Smooth muscle cell (in vitro differentiated cells): ENCODE measurements at regions not wholly inside any gene's neighbourhood (a gene's known extent, or its start where the extent isn't known, plus 50 kb on each side); places are given as distances from the start of the nearest gene placed in this dataset.

ENCODE experiments used
- DNase-seq: peaks from one replicate; lab custom pipeline; 2025; ENCODE audit not compliant: unreplicated experiment; lab: John Stamatoyannopoulos, UW
- H2AFZ ChIP-seq: fragments of 200-600 bp; sonication (generic); 2 replicates; pipeline ENCODE4 v1.6.0; 2016; ENCODE audit warnings: antibody characterized with exemption, low read depth, mild to moderate bottlenecking
- H3F3A ChIP-seq: fragments of 200-600 bp; sonication (generic); 2 replicates; pipeline ENCODE4 v1.6.0; 2017; ENCODE audit warnings: antibody characterized with exemption, low read depth
- H3K27ac ChIP-seq: fragments of 200-600 bp; sonication (generic); 2 replicates; pipeline ENCODE4 v1.5.1; 2016; ENCODE audit warnings: low read depth, mild to moderate bottlenecking
- H3K27me3 ChIP-seq: fragments of 200-600 bp; sonication (generic); 2 replicates; pipeline ENCODE4 v1.6.1; 2016; ENCODE audit warnings: low read depth, mild to moderate bottlenecking
- H3K36me3 ChIP-seq: fragments of 200-600 bp; sonication (generic); 2 replicates; pipeline ENCODE4 v1.5.1; 2016; ENCODE audit warnings: low read depth
- H3K4me1 ChIP-seq: fragments of 200-600 bp; sonication (generic); 2 replicates; pipeline ENCODE4 v1.5.1; 2016; ENCODE audit warnings: low read depth
- H3K4me2 ChIP-seq: fragments of 200-600 bp; sonication (generic); 2 replicates; pipeline ENCODE4 v1.6.0; 2016; ENCODE audit warnings: mild to moderate bottlenecking
- H3K4me3 ChIP-seq: fragments of 200-600 bp; sonication (generic); 2 replicates; pipeline ENCODE4 v1.5.1; 2016; ENCODE audit warnings: mild to moderate bottlenecking
- H3K79me2 ChIP-seq: fragments of 200-600 bp; sonication (generic); 2 replicates; pipeline ENCODE4 v1.6.0; 2016; ENCODE audit warnings: low read depth, mild to moderate bottlenecking
- H3K9ac ChIP-seq: fragments of 200-600 bp; sonication (generic); 2 replicates; pipeline ENCODE4 v1.6.0; 2016; ENCODE audit warnings: low read depth
- H3K9me3 ChIP-seq: fragments of 200-600 bp; sonication (generic); replicated peaks from 2 replicates; pipeline ENCODE4 v1.5.1; 2016; ENCODE audit warnings: low read depth
- H4K20me1 ChIP-seq: fragments of 200-600 bp; sonication (generic); 2 replicates; pipeline ENCODE4 v1.6.0; 2016; ENCODE audit warnings: low read depth
- CTCF ChIP-seq: fragments of 200-600 bp; sonication (generic); IDR thresholded peaks from 2 replicates; pipeline ENCODE4 v1.5.1; 2017; ENCODE audit warnings: borderline replicate concordance, mild to moderate bottlenecking, antibody characterized with exemption; ENCODE audit not compliant: insufficient read depth, poor library complexity, severe bottlenecking
- WGBS: methylation state at CpG from one replicate; pipeline ENCODE4 v1.1.7; 2016; ENCODE audit warnings: low lambda C conversion rate; 5-methylcytosine and 5-hydroxymethylcytosine counted together

DNA sequence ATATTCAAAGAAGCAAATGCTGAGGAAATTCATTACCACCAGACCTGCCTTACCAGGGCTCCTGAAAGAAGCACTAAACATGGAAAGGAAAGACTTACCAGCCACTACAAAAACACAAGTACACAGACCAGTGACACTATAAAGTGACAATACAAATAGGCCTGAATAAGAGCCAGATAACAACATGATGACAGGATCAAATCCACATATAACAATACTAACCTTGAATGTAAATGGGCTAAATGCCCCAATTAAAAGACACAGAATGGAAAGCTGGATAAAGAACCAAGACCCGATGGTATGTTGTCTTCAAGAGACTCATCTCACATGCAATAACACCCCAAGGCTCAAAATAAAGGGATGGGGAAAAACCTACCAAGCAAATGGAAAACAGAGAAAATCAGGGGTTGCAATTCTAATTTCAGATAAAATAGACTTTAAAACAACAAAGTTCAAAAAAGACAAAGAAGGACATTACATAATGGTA is 353.4 kb downstream of the LNPK start:
- no peak overlapping the region for H2AFZ ChIP-seq
- H3K27me3 ChIP-seq, result no peaks in the 10 kb centered on the region
- H3K9me3 ChIP-seq, result peaks cover 3% of the 10 kb centered on the region
- no peak overlapping the region for H3K4me2 ChIP-seq
- no peaks in the 10 kb centered on the region for H3K4me1 ChIP-seq
- H3K4me3 ChIP-seq, result no peak overlapping the region
- 3% methylated on average over 1 of the region's 1 CpG for WGBS
- no peaks in the 10 kb centered on the region for H4K20me1 ChIP-seq
- H3K79me2 ChIP-seq, result no peaks in the 10 kb centered on the region
- H3K27ac ChIP-seq, result no peak overlapping the region
- no peak for DNase-seq
- H3K9ac ChIP-seq, result no peak overlapping the region
- H3K36me3 ChIP-seq, result no peaks in the 10 kb centered on the region
- H3F3A ChIP-seq, result no peaks in the 10 kb centered on the region
- TF ChIP-seq CTCF, result no peak

DNA sequence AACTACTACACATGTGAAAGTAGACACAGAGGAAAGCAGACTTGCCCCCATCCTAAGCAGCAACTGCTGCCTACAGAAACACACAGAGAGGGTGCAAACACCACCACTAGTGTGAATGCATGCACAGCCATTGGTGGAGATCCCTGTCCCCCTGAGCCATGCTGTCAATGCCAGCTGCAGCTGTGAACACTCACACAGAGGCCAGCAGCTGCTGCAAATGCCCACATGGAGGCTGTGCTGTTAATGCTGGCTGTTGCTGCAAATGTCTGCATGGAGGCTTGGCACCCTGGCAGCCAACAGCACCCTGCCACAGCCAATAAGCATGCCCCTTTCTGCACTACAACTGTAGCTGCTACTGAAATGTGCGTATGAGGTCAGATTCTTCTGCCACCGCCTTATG is 355.0 kb downstream of the LNPK start:
- no peak for TF ChIP-seq CTCF
- peaks cover 3% of the 10 kb centered on the region for H3K9me3 ChIP-seq
- no peak overlapping the region for H3K9ac ChIP-seq
- H3K4me3 ChIP-seq, result no peak overlapping the region
- no peaks in the 10 kb centered on the region for H4K20me1 ChIP-seq
- H3K4me1 ChIP-seq, result no peaks in the 10 kb centered on the region
- H2AFZ ChIP-seq, result no peak overlapping the region
- H3K4me2 ChIP-seq, result no peak overlapping the region
- 97% methylated on average over 2 of the region's 2 CpGs for WGBS
- H3K36me3 ChIP-seq, result no peaks in the 10 kb centered on the region
- DNase-seq, result no peak
- H3F3A ChIP-seq, result no peaks in the 10 kb centered on the region
- no peaks in the 10 kb centered on the region for H3K27me3 ChIP-seq
- no peaks in the 10 kb centered on the region for H3K79me2 ChIP-seq
- no peak overlapping the region for H3K27ac ChIP-seq

GRCh38 chr2:175640655-175641054 is 361.4 kb downstream of the LNPK start:
- Histone ChIP-seq H3K27me3 (no peaks in the 10 kb centered on the region), H3K27ac (no peak overlapping the region), H3K4me1 (no peaks in the 10 kb centered on the region), H3K79me2 (no peaks in the 10 kb centered on the region), H3K9ac (no peak overlapping the region), H3K4me3 (no peak overlapping the region), H3K36me3 (no peaks in the 10 kb centered on the region), H3F3A (no peaks in the 10 kb centered on the region), H2AFZ (no peak overlapping the region), H3K9me3 (no peaks in the 10 kb centered on the region), H3K4me2 (no peak overlapping the region), H4K20me1 (no peaks in the 10 kb centered on the region)
- no peak for TF ChIP-seq CTCF
- 88% methylated on average over 2 of the region's 2 CpGs for WGBS
- DNase-seq, result no peak

DNA sequence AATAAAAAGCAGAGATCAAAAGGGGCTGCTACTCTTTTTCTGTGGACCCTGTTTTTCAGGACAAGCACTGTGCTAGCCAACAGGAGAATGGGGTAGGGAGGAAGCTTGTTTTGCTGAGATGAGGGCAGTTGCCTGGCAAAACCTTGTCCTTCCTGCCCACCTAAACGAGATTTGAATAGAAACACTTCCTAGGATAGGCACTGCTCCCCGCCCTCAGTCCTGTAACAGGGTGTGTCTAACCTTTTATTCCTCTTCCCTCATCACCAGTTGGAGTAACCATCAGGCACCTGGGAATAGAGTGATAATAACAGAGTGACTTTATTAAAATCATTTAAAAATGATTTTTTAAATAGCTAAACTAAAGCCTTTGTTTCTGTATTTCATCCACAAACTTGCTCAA is 368.8 kb downstream of the LNPK start:
- H3K4me3 ChIP-seq, result no peak overlapping the region
- peaks cover 6% of the 10 kb centered on the region for H3F3A ChIP-seq
- no peak overlapping the region for H2AFZ ChIP-seq
- H3K9me3 ChIP-seq, result no peaks in the 10 kb centered on the region
- H3K79me2 ChIP-seq, result no peaks in the 10 kb centered on the region
- WGBS, result 66% methylated on average over 2 of the region's 2 CpGs
- no peak for DNase-seq
- no peaks in the 10 kb centered on the region for H3K36me3 ChIP-seq
- no peak overlapping the region for H3K9ac ChIP-seq
- H3K4me1 ChIP-seq, result peaks cover 6% of the 10 kb centered on the region
- H3K27me3 ChIP-seq, result no peaks in the 10 kb centered on the region
- TF ChIP-seq CTCF, result no peak
- H3K4me2 ChIP-seq, result no peak overlapping the region
- no peak overlapping the region for H3K27ac ChIP-seq
- H4K20me1 ChIP-seq, result no peaks in the 10 kb centered on the region
